Kasumi-1 (cell line): ENCODE measurements at regions not wholly inside any gene's neighbourhood (a gene's known extent, or its start where the extent isn't known, plus 50 kb on each side); places are given as distances from the start of the nearest gene placed in this dataset.

Experiments used
- DNase-seq, 2 experiments: peaks; one replicate each; lab custom pipeline; 2025; lab: John Stamatoyannopoulos, UW

DNA sequence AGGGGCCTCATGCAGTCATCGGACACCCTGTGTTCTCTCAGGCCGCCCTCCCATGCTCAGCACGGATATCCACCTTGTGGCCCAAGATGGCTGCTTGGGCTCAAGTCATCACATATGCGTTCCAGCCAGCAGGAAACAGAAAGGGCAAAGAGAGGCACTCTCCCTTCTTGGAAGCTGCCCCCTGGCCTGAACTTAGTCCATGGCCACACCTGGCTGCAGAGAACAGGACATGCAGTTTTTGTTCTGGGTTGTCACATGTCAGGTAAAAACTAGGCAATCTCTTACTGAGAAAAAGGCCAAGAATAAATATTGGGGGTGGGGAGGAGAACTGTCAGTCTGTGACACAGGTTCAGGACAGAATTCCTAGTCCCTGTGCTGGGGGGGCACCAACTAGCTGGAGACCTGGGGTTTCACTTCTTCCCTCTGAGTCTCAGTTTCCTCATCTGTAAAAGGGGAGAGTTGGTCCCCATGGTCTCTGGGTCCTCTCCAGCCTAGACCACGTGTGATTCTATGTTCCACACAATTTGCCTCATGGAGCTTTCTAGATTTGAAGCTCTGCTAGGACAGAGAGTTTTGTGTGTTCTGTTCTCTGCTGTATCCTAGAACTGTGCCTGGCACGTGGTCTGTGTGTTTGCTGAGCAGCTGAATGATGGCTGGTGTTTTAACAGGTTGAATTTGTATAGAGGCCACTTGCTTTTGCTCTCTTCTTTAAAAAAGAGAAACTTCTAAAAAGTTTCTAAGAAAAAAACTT, 107.2 kb upstream of the ANO1 start:
- no peak for DNase-seq

DNA sequence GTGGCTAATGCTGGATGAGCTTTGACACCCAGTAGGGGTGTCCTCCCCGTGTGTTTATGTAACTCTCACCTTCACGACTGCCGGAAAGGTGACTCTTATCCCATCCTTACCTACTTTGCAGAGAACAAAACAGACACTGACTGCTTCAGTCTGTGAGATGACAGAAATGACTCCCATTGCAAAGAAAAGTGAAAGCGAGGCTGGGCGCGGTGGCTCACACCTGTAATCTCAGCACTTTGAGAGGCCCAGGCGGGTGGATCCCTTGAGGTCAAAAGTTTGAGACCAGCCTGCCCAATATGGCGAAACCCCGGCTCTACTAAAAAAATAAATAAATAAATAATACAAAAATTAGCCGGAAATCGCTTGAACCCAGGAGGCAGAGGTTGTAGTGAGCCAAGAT, 106.4 kb upstream of the ANO1 start:
- no peak for DNase-seq

DNA sequence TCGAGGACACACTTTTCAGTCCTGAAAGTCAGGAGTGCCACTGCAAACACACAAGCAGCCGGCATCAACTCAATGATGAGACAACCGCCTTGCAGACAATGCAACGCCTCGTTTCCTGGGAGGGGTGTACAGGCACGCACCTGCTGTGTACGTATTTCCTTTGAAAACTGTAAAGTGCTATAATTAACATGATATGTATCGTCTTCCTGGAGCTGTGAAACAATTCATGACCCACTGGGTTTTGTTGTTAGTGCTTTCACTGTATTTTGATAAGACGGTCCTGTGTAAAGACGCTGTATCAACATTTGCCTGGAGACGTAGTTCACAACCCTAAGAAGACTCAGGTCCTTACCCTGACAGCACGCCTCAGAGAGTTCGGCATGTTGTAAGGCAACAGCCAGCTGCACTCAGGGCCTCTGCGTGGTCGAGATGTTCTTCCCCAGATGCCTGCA, 105.7 kb upstream of the ANO1 start:
- no peak for DNase-seq

DNA sequence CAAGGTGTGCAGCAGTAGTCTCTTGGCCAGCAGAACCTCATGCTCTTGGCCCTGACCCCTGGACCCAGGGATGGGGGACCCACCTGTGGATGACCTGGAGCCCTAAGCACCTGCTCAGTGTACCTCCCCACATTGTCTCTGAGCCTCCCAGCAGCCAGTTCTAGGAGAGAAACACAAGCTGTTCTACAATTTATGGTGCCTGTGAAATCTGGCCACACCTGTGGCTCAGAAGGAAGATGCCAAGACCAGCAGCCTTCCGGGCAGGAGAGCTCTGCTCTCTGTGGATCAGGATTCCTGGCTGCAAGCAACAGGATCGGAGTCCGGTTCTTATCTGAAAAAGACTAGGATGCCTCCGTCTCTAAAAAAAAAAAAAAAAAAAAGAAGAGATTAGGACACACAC, 103.6 kb upstream of the ANO1 start:
- DNase-seq = no peak

DNA sequence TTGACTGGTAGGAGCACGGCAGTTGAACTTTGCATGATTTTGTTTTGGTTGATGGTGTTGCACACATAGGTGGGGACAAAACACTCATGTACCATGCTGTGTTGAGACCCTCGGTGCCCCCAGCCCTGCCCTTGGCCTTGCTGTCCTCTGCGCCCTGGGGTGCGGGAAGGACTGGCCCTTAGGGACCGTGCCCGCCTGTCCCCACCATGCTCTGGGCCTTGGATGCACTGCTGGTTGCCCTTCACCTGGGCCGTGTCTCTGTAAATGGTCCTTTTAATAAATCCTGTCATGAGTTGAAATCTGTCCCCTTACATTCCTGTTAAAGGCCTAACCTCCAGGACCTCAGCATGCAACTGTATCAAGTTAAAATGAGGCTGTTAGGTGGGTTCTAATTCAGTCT, 102.3 kb upstream of the ANO1 start:
- no peak for DNase-seq

DNA sequence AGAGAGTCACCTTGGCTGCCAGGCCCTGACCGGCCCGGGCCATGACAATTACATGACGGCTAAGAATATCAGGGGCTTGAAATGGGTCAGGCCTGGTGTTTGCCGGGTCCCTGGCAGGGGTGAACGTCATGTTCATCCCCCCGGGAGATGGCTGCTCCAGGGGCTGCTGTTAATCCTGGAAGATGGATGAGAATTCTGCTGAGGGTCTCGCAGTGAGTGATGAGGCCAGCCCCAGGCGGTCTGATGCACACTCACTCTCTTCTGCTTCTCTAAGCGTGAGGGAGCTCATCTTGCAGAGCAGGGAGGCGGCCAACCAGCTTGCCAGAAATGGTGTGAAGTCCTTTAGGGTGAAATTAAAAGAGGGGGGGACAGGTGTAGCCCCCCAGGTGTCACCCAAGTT, 101.3 kb upstream of the ANO1 start:
- DNase-seq = no peak

DNA sequence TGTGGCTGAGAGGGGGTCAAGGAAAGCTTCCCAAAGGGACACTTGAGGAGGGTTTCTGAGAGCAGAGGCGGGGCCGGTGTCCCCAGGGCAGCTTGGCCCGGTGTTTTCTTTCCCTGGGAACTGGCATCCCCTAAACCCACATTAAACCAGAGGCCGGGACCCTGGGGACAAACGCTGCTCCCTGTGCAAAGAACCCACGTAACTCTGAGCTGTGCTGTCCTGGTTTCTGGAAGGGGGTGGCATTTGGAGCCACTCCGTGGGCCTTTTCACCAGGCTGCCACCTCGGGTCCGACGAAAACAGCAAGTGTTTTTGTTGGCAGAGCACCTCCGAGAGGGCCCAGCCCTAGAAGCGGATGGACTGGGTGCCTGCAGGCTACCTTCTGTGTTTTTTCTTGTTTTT, 100.2 kb upstream of the ANO1 start:
- DNase-seq = no peak

DNA sequence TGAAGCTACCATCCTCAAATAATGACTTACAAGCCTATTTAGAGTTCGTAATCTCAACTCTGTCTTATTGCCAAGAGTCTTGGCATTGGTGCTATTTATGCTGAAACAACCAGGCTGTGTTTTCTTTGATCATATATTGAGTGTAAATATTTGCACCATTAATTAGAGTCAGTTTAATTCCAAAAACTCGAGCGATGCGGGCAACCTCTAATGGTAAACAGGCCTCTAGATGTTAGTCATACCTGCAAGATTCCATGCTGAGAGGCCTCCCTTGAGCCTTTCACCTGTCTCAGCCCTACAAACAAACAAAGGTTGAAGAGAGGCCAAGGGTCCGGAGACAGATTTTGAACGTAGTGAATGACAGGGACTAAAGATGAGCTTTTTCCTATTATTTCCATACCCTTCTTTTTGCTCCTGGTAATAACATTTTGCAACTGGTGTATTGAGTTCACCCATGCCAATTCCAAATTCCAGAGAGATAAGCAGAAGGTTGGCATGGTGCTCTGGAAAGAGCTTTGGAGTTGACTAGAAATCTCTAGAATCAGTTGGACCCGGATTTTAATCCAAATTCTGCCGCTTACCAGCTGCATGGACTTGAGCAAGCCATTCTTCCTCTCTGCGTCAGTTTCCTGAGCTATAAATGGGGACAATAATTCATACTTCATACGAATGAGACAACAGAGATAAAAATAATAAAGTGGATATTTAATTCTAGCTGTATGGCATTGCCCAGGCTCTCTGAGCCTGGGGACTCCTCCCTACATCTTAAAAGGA, 99.1 kb upstream of the ANO1 start:
- DNase-seq = no peak

DNA sequence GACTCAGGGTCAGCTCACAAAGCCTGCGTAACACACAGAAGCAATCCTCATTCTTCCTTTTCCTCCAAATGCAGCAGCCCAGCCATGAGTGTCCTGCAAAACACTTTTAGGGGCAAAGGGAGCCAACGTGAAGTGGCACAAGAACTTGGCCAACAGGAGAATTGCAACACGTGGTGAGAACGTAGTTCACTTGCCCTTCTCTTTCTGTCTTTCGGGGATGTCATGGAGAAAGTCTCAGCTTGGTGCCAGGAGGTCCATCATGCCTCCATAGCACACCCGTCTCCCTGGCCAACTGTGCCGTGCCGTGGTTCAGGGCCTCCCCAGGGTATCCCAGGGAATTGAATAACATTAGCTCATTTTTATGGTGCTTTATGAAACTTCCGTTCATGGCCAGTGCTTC, 98.5 kb upstream of the ANO1 start:
- DNase-seq = no peak

DNA sequence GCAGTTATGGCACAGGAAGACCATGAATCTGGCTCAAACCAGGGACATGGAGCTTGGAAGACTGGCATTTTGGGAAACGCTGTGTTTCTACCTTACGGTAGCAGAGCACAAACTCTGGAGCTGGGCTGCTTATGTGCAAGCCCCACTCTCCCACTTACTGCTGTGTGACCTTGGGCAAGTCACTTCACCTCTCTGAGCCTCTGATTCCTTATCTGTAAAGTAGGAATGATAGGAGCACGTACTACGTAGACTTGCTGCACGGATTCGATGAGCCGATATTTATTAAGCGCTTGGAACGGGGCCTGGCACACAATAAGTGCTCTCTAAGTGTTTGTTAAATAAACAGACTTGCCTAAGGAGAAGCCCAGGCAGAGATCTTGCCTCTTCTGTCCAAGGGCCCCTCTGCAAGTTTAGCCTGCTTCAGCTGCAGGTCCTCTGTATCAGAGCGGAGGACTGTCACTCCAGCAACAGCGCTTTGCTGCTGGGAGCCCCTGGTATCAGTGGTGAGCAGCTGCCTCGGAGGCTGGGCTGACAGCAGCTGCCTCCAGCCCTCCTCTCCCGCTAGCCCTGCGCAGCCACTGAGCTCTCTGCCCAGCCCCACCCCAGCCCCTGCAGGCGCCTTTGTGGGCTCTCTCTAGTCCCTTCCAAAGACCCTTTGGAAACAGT, 96.9 kb upstream of the ANO1 start:
- no peak for DNase-seq

DNA sequence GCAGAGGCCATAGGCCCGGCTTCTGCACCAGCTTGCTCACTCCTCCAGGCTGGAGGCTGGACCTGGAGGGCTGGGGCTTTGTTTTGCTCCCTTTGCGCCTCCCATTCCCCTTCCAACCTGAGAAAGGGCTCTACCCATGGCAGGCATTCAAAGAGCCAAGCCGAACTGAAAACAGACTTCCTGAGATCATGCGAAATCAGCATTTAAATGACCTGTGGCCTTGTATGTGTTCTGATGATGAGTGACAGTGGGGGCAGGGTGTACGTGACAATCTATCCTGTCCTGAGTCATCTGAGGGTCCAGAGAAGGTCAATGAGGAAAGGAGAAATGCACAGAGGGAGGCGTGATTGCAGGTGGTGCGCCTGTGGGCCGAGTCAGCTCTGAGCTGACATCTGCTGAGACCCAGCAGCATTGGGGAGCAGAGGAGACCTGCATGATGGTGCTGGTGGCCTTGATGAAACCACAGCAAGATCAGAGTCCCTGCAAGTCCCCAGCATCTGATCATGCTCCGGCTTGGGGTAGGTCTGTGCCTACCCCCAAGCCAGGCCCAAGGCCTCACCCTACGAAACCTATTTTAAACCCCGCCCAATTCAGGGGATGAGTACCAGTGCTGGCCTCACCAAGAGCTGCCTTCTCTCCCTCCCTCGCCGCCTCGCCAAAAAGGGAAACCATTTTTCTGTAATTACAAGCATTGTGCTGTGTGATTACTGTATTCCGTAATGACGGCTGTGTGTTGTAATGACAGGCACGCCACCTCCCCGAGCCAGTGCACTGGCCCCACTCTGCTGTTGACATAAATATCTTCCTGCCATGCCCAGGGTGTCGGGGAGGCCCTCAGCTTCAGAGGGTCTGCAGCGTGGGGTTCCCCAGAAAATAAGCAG, 95.2 kb upstream of the ANO1 start:
- no peak for DNase-seq

DNA sequence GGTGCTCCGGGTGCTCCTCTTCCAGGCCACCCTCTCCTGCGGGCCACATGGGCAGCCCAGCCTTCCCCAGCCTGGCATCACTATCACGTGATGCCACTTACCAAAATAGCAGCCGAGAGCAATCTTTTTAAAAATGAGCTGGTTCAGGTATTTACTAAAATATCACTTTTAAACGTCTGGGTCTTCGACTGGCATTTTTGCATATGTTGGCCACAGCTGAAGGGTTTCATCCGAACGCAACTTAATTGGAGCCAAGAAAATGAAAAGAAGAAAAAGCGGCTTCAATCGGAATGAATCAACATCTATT, 94.6 kb upstream of the ANO1 start:
- no peak for DNase-seq

DNA sequence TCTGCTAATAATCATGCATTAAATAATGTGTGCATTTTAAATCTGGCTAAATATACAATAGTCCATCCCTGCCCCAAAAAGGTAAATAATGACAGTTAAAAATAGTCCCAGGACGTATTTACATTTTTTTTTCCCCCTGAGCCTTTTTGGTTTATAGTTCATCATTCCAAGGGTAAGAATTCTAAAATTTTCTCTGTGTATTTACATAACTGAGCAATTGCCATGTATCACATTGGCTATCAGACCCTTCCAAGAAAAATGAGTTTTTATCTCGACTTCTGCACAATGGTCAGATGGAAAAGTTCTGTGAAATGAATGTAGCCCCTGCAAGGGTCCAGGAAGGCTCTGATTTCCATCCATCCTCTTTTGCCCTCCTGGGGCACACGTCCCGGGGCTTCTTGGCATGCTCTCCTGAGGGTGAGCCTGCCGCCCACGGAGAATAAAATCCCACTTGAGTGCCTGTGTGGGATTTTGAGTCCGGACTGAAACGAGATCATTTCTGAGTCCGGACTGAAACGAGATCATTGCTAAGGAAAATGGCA, 94.1 kb upstream of the ANO1 start:
- no peak for DNase-seq

DNA sequence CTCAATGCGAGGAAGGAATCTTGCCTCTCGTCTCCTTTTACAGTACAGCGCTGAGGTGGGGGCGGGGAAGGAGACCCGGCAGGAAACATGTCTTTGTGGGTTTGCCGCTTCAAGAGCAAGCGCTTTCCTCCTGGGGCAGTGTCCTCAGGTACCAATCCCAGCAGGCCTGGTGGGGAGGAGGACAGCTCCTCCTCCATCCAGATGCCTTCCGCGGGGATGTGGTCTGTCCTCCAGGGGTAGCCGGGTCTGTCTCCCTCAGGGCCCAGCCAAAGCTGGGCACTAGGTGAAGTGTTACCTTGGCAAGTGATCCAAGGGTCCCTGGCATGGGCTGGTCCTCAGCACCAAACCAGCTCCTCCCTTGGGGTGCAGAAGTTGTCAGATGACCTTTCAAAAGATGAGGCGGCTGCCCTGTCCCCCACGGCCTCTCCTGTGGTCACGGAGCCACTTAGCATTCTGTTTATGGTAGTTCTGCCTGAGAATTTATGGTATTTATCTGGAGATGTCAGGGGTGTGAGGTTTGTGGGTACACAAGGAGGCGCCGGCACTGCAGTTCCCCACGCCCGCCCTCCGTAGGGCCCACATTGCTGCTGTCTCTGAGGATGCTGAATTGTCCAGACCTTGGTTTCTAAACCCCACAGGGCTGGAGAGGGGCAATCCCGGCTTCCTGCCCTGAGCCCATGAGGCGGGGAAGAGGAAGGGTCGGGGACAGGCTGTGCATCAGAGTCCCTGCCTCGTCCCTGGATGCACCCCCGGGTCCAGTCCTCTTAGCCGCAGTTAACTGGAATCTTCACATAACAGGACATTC, 93.5 kb upstream of the ANO1 start:
- DNase-seq = no peak

DNA sequence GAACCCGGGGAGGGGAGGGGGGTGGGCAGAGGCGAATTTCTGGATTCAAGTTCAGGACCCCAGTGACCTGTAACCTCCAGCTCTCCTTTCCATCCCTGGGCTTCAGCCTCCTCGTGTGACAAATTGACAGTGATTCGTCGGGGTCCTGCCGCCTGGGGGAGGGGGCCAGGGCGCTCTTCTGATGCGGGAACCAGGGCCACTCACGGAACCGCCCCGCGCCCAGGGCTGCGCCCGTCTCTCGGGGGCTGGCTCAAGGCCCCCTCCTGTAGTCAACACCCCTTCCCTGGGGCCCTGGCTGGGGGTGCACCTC, 92.8 kb upstream of the ANO1 start:
- no peak for DNase-seq

DNA sequence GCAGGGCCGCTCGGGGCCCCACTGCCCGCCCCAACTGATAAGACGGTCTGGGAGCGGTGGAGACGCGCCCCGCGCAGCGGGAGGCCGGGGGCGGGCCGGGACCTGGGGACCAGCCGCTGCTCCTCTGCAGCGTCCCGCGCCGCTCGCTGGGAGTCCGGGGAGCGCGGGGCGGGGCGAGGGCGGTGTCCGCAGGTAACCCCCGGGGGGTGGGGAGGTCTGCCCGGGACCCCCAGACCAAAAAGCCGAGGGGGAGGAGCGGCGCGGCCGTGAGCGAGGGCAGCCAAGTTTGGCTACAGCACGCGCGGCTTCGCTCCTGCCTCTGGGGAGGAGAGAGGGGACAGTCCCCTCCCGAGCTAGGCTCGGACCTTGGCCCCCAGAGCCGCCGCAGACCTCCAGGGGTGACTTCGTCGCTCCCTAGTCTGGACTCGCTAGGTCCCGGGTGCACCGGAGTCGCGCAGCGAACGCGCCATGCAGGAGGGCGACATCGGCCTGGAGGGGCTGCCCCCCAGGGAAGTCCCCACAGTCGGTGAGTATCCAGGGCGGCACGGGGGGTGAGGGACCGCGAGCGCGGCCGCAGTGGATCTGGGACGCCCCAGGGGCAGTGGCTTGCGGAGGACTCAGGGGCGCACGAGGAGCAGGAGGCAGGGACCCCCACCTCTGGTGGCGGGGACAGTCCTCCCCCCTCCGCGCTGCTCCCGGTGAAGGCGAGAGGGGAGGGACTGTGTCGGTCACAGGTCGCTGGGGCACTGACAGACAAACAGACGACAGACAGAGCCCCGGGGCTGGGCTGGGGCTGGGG, 92.3 kb upstream of the ANO1 start:
- DNase-seq = no peak

DNA sequence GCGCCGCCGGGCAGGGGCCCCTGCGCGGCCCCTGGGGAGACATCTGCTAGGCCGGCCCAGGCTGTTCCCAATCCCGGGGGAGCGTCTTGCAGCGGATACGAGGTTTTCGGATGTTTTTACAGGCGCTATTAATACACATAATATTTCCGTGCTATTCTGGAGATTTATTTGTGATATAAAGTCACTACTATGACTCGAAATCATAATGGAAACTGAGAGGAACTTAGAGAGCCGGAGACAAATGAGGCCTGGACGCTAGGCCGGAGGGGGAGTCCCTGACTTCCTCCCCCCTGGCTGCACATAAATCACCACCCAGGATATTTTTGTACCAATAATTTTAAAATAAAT, 91.7 kb upstream of the ANO1 start:
- no peak for DNase-seq

DNA sequence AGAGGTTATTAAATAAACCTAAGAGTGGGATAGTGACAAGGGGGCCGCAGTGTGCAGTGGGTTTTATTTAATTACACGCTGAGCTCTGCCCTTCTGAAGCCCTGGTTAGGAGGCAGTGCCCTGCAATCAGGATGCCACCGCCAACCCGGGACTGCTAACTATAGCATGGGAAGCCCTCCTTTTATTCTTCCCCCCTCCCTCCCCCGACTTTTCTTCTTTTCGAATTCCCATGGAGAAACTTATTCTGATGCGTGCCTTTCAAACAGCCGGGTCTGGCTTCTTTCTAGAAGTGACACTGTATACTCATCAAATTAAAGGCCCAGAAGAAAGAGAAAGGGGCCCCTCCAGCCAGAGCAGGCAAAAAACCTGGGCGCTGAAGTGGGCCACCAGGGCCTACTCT, 91.3 kb upstream of the ANO1 start:
- no peak for DNase-seq

DNA sequence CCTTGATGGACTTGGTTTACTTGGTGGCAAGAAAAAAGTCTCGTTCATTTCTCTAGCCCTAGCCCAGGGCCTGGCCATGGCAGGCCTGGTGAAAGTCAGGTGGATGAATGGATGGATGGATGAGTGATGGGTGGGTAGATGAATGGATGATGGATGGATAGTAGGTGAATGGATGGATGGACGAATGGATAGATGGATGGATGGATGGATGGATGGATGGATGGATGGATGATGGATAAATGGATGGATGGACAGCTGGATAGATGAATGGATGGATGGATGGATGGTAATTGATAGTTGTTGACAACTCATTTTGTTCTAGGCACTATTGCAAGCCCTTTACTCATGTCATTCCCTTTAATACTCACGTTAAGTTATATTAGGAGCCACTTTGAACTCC, 86.1 kb upstream of the ANO1 start:
- DNase-seq = no peak

DNA sequence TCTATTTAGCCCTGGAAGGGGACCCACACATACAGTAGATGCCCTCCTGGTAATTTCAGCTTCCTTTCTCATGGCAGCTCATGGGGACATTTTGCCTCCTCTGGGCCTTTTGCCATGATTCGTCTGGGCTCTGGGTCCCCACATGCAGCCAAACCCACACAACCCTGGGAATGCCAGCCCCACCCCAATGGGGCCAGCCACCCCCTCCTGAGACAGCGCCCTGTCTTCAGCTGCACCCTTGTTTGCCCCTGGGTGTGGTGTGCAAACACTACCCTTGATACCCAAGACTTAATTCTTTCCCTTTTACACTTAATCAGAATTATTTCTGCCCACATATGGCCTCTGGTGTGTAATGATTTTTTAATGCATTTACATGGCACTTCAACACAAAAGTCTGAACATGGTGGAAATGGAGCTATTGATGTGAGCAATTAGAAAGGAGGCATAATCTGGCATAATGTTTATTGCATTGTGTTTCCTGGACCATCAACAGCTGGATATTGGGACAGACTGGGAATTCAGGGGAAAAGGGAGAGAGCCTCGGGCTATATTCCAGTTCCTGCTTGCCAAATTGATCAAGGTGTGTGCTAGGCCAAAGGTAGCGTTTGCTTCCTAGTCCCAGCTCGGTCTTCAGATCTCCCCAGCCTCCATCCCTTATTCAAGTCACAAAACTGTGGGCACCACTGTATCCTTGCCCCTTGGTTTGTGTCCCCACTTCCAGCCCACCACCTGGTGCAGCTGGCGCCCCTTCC, 85.0 kb upstream of the ANO1 start:
- DNase-seq = no peak
